GM18870 (cell line): ENCODE measurements at regions not wholly inside any gene's neighbourhood (a gene's known extent, or its start where the extent isn't known, plus 50 kb on each side); places are given as distances from the start of the nearest gene placed in this dataset.
A peak's percentile ranks its signal among the peaks of the same experiment; 100 is the strongest.
"Not testable (repeated sequence)": the region's sequence is repeated elsewhere in the genome, so short reads cannot be mapped to it uniquely, and the experiment has no call there.

ENCODE experiments used
- ATAC-seq: cut with Tn5 transposase; IDR thresholded peaks from one replicate; pipeline ENCODE4 v1.9.1; 2021; ENCODE audit warnings: moderate library complexity; ENCODE audit not compliant: unreplicated experiment

- no peak for ATAC-seq
Measured at GRCh38 chr7:32765185-32765584, 126.4 kb downstream of the KBTBD2 start.

- ATAC-seq: no peak
Measured at GRCh38 chr7:32762925-32763293, 128.7 kb downstream of the KBTBD2 start.

- not testable (repeated sequence) for ATAC-seq
Measured at GRCh38 chr7:32762206-32762924, 129.2 kb downstream of the KBTBD2 start.

- ATAC-seq: no peak
Measured at GRCh38 chr7:32761451-32762205, 129.9 kb downstream of the KBTBD2 start.

GRCh38 chr7:32760755-32761154 lies 130.8 kb downstream of the KBTBD2 start:
- not testable (repeated sequence) for ATAC-seq

- ATAC-seq: not testable (repeated sequence)
Measured at GRCh38 chr7:32759859-32760258, 131.7 kb downstream of the KBTBD2 start.

- not testable (repeated sequence) for ATAC-seq
Measured at GRCh38 chr7:32753872-32754271, 137.7 kb downstream of the KBTBD2 start.

GRCh38 chr7:32748337-32748736 lies 143.2 kb downstream of the KBTBD2 start:
- ATAC-seq: not testable (repeated sequence)

- ATAC-seq: not testable (repeated sequence)
Measured at GRCh38 chr7:32747443-32748148, 144.0 kb downstream of the KBTBD2 start.

- not testable (repeated sequence) for ATAC-seq
Measured at GRCh38 chr7:32741853-32742476, 149.6 kb downstream of the KBTBD2 start.

- ATAC-seq: not testable (repeated sequence)
Measured at GRCh38 chr7:32739749-32740148, 151.8 kb downstream of the KBTBD2 start.

GRCh38 chr7:32738390-32738789 lies 153.2 kb downstream of the KBTBD2 start:
- ATAC-seq: not testable (repeated sequence)

GRCh38 chr7:32732767-32733166 lies 158.8 kb downstream of the KBTBD2 start:
- not testable (repeated sequence) for ATAC-seq

- not testable (repeated sequence) for ATAC-seq
Measured at GRCh38 chr7:32729335-32729675, 162.3 kb downstream of the KBTBD2 start.

GRCh38 chr7:32728412-32729334 lies 162.9 kb downstream of the KBTBD2 start:
- peak; percentile 47 for ATAC-seq

GRCh38 chr7:32727483-32728411 lies 163.8 kb downstream of the KBTBD2 start:
- ATAC-seq: peak; percentile 17

- not testable (repeated sequence) for ATAC-seq
Measured at GRCh38 chr7:32722837-32723236, 168.7 kb downstream of the KBTBD2 start.

GRCh38 chr7:32694182-32694581 lies 197.4 kb downstream of the KBTBD2 start:
- ATAC-seq: no peak
